H9 (cell line): ENCODE measurements at regions not wholly inside any gene's neighbourhood (a gene's known extent, or its start where the extent isn't known, plus 50 kb on each side); places are given as distances from the start of the nearest gene placed in this dataset.

ENCODE experiments used
- DNase-seq: peaks from one replicate; pipeline ENCODE4 v3.0.0-alpha.2; 2017
- H2AFZ ChIP-seq: one replicate; pipeline ENCODE4 v1.6.1; 2013; ENCODE audit warnings: mild to moderate bottlenecking, low read length, control low read depth, moderate library complexity
- H2AK5ac ChIP-seq: 2 replicates; pipeline ENCODE4 v1.6.1; 2013; ENCODE audit warnings: low read length, control low read depth, mixed read lengths; ENCODE audit not compliant: insufficient read length
- H2BK120ac ChIP-seq: one replicate; pipeline ENCODE4 v1.6.1; 2013; ENCODE audit warnings: low read depth, mild to moderate bottlenecking, low read length, control low read depth, inconsistent platforms; ENCODE audit not compliant: poor library complexity, severe bottlenecking
- H2BK12ac ChIP-seq: 2 replicates; pipeline ENCODE4 v1.6.1; 2013; ENCODE audit warnings: low read length, control low read depth, mixed read lengths, low read depth; ENCODE audit not compliant: insufficient read length
- H2BK15ac ChIP-seq: 2 replicates; pipeline ENCODE4 v1.6.1; 2013; ENCODE audit warnings: low read depth, low read length, control low read depth
- H2BK20ac ChIP-seq: one replicate; pipeline ENCODE4 v1.6.1; 2013; ENCODE audit warnings: low read depth, mild to moderate bottlenecking, low read length, control low read depth, inconsistent platforms; ENCODE audit not compliant: poor library complexity, severe bottlenecking
- H2BK5ac ChIP-seq: 2 replicates; pipeline ENCODE4 v1.6.1; 2013; ENCODE audit warnings: low read length, control low read depth, mixed read lengths; ENCODE audit not compliant: insufficient read length
- H3K14ac ChIP-seq: 2 replicates; pipeline ENCODE4 v1.6.1; 2013; ENCODE audit warnings: low read length, control low read depth; ENCODE audit not compliant: insufficient read depth
- H3K18ac ChIP-seq: 2 replicates; pipeline ENCODE4 v1.6.1; 2013; ENCODE audit warnings: low read depth, mild to moderate bottlenecking, mixed read lengths, low read length, control low read depth; ENCODE audit not compliant: insufficient read length
- H3K23ac ChIP-seq: 2 replicates; pipeline ENCODE4 v1.6.1; 2013; ENCODE audit warnings: low read length, control low read depth, mixed read lengths, low read depth; ENCODE audit not compliant: insufficient read length
- H3K23me2 ChIP-seq: 2 replicates; pipeline ENCODE4 v1.6.1; 2013; ENCODE audit warnings: low read depth, mild to moderate bottlenecking, mixed read lengths, low read length, control low read depth; ENCODE audit not compliant: insufficient read length, poor library complexity, severe bottlenecking
- H3K27ac ChIP-seq: 2 replicates; pipeline ENCODE4 v1.5.1; 2013; ENCODE audit warnings: low read length, control low read depth, mixed read lengths, low read depth; ENCODE audit not compliant: insufficient read length
- H3K27me3 ChIP-seq: 2 replicates; pipeline ENCODE4 v1.6.1; 2013; ENCODE audit warnings: low read length, control low read depth, inconsistent platforms; ENCODE audit not compliant: insufficient read depth
- H3K4ac ChIP-seq: 2 replicates; pipeline ENCODE4 v1.6.1; 2013; ENCODE audit warnings: low read depth, mild to moderate bottlenecking, control low read depth, inconsistent platforms, low read length, moderate library complexity
- H3K4me1 ChIP-seq: 2 replicates; pipeline ENCODE4 v1.6.1; 2013; ENCODE audit warnings: low read length, control low read depth, inconsistent platforms; ENCODE audit not compliant: insufficient read depth
- H3K4me2 ChIP-seq: 2 replicates; pipeline ENCODE4 v1.6.1; 2013; ENCODE audit warnings: low read length, control low read depth, mixed read lengths; ENCODE audit not compliant: insufficient read length, insufficient read depth
- H3K56ac ChIP-seq: 2 replicates; pipeline ENCODE4 v1.6.1; 2013; ENCODE audit warnings: low read depth, mild to moderate bottlenecking, mixed read lengths, low read length, control low read depth; ENCODE audit not compliant: insufficient read length
- H3K79me1 ChIP-seq: 2 replicates; pipeline ENCODE4 v1.6.1; 2013; ENCODE audit warnings: low read depth, mild to moderate bottlenecking, moderate library complexity, low read length, control low read depth, inconsistent platforms; ENCODE audit not compliant: insufficient read depth, poor library complexity, severe bottlenecking
- H3K79me2 ChIP-seq: 2 replicates; pipeline ENCODE4 v1.6.1; 2013; ENCODE audit warnings: low read length, control low read depth, inconsistent platforms; ENCODE audit not compliant: insufficient read depth
- H3K9ac ChIP-seq: 2 replicates; pipeline ENCODE4 v1.6.1; 2013; ENCODE audit warnings: low read length, control low read depth, mixed read lengths; ENCODE audit not compliant: insufficient read length; ENCODE audit errors: extremely low read depth
- H3K9me3 ChIP-seq: one replicate; pipeline ENCODE4 v1.6.1; 2013; ENCODE audit warnings: low read depth, low read length, inconsistent platforms; ENCODE audit not compliant: control insufficient read depth
- H3T11ph ChIP-seq: one replicate; pipeline ENCODE4 v1.6.1; 2013; ENCODE audit warnings: mild to moderate bottlenecking, low read length, control low read depth, inconsistent platforms
- H4K20me1 ChIP-seq: one replicate; pipeline ENCODE4 v1.6.1; 2013; ENCODE audit not compliant: control insufficient read depth, insufficient read length, insufficient read depth
- H4K5ac ChIP-seq: 2 replicates; pipeline ENCODE4 v1.6.1; 2013; ENCODE audit warnings: low read depth, mild to moderate bottlenecking, mixed read lengths, low read length, control low read depth; ENCODE audit not compliant: insufficient read length
- H4K8ac ChIP-seq: replicated peaks from 2 replicates; pipeline ENCODE4 v1.6.1; 2013; ENCODE audit warnings: low read length, control low read depth, mixed read lengths, low read depth; ENCODE audit not compliant: insufficient read length
- H4K91ac ChIP-seq: 2 replicates; pipeline ENCODE4 v1.6.1; 2013; ENCODE audit warnings: low read depth, mild to moderate bottlenecking, moderate library complexity, mixed read lengths, low read length, control low read depth; ENCODE audit not compliant: insufficient read length
- H3K27ac Mint-ChIP-seq, 3 experiments: 2 replicates in 2 of 3; 3 replicates in 1 of 3; pipeline ENCODE4 v1.8.0; 2020 to 2021; ENCODE audit warnings: mixed read lengths in 3 of 3, mild to moderate bottlenecking in 1 of 3, moderate library complexity in 1 of 3
- H3K27me3 Mint-ChIP-seq: 2 replicates; pipeline ENCODE4 v1.8.0; 2021; ENCODE audit warnings: low read depth, mild to moderate bottlenecking, moderate library complexity, mixed read lengths
- H3K36me3 Mint-ChIP-seq, 3 experiments: 2 replicates in 2 of 3; 3 replicates in 1 of 3; pipeline ENCODE4 v1.8.0; 2020 to 2021; ENCODE audit warnings: low read depth in 3 of 3, mixed read lengths in 3 of 3; ENCODE audit not compliant: insufficient read depth in 1 of 3
- H3K4me1 Mint-ChIP-seq, 2 experiments: 2 replicates each; pipeline ENCODE4 v1.8.0; 2020; ENCODE audit warnings: mixed read lengths in 2 of 2
- H3K4me3 Mint-ChIP-seq, 2 experiments: 2 replicates in 1 of 2; 3 replicates in 1 of 2; pipeline ENCODE4 v1.8.0; 2020 to 2021; ENCODE audit warnings: mild to moderate bottlenecking in 2 of 2, mixed read lengths in 2 of 2, moderate library complexity in 1 of 2
- H3K9me3 Mint-ChIP-seq, 2 experiments: 2 replicates in 1 of 2; 3 replicates in 1 of 2; pipeline ENCODE4 v1.8.0; 2020; ENCODE audit warnings: mild to moderate bottlenecking in 2 of 2, mixed read lengths in 2 of 2, moderate library complexity in 1 of 2
- CTCF ChIP-seq: fragments of 200-600 bp; sonication (generic); conservative IDR thresholded peaks from 3 replicates; pipeline ENCODE4 v1.8.0; 2021; ENCODE audit warnings: antibody characterized with exemption, mild to moderate bottlenecking
- WGBS: extraction: QIAGEN DNeasy Blood & Tissue Kit; methylation state at CpG from one replicate; pipeline ENCODE4 v1.1.7; 2013; ENCODE audit warnings: missing lambda C conversion rate, low lambda C conversion rate, mixed read lengths; ENCODE audit not compliant: insufficient read length; ENCODE audit errors: extremely low coverage; 5-methylcytosine and 5-hydroxymethylcytosine counted together

GRCh38 chr1:212157252-212157651 lies 121.7 kb downstream of the DTL start:
- no peak overlapping the region for H4K5ac ChIP-seq
- Mint-ChIP-seq H3K9me3 (peaks cover 5 to 6% of the 10 kb centered on the region in 2 experiments; a peak in 3 of 5 replicates), H3K4me1 (no peaks in the 10 kb centered on the region), H3K27me3 (no peaks in the 10 kb centered on the region), H3K4me3 (no peak overlapping the region), H3K27ac (peak overlapping the region in 1 of 3 experiments; percentile 78; a peak in 1 of 7 replicates), H3K36me3 (peaks cover 2 to 6% (median 2%) of the 10 kb centered on the region in 3 experiments; a peak in 5 of 7 replicates)
- H2BK15ac ChIP-seq: no peak overlapping the region
- no peak overlapping the region for H3K27ac ChIP-seq
- no peak overlapping the region for H2BK12ac ChIP-seq
- no peak overlapping the region for H2AK5ac ChIP-seq
- no peak for DNase-seq
- no peak overlapping the region for H2BK120ac ChIP-seq
- H3K79me2 ChIP-seq: no peaks in the 10 kb centered on the region
- no CpG with 5 or more reads among the region's 6 CpGs for WGBS
- H3K79me1 ChIP-seq: no peaks in the 10 kb centered on the region
- no peak overlapping the region for H3T11ph ChIP-seq
- H3K56ac ChIP-seq: no peak overlapping the region
- H3K4me2 ChIP-seq: no peak overlapping the region
- no peaks in the 10 kb centered on the region for H3K23me2 ChIP-seq
- no peak overlapping the region for H3K18ac ChIP-seq
- H2BK20ac ChIP-seq: no peak overlapping the region
- no peak overlapping the region for H4K91ac ChIP-seq
- H4K20me1 ChIP-seq: no peaks in the 10 kb centered on the region
- H3K4me1 ChIP-seq: no peaks in the 10 kb centered on the region
- H4K8ac ChIP-seq: no peak overlapping the region
- H3K23ac ChIP-seq: no peak overlapping the region
- H3K14ac ChIP-seq: no peak overlapping the region
- H2BK5ac ChIP-seq: no peak overlapping the region
- TF ChIP-seq CTCF: no peak
- no peaks in the 10 kb centered on the region for H3K9me3 ChIP-seq
- H3K27me3 ChIP-seq: no peaks in the 10 kb centered on the region
- H3K4ac ChIP-seq: no peak overlapping the region
- H3K9ac ChIP-seq: no peak overlapping the region
- H2AFZ ChIP-seq: no peak overlapping the region
